Gastroesophageal sphincter (tissue), 4 donors: ENCODE measurements at regions not wholly inside any gene's neighbourhood (a gene's known extent, or its start where the extent isn't known, plus 50 kb on each side); places are given as distances from the start of the nearest gene placed in this dataset.

Source experiments
- ATAC-seq: fragments of 150-250 bp; one replicate; pipeline ENCODE4 v1.9.1; 2016; ENCODE audit warnings: mild to moderate bottlenecking, moderate library complexity
- H3K27ac ChIP-seq, 4 donors: fragments of 200-600 bp; sonication (generic) in 3 of 4; 1 replicate in 3 of 4; 2 replicates in 1 of 4; pipeline ENCODE4 v1.5.1; 2016 to 2019
- H3K27me3 ChIP-seq: fragments of 200-600 bp; sonication (generic); one replicate; pipeline ENCODE4 v1.5.1; 2019
- H3K36me3 ChIP-seq, 2 donors: fragments of 200-600 bp; sonication (generic); one replicate each; pipeline ENCODE4 v1.5.1; 2019; ENCODE audit warnings: control low read depth in 1 of 2
- H3K4me1 ChIP-seq, 3 donors: fragments of 200-600 bp; sonication (generic); 1 replicate in 2 of 3; 2 replicates in 1 of 3; pipeline ENCODE4 v1.5.1; 2016 to 2019; ENCODE audit warnings: control low read depth in 2 of 3
- H3K4me3 ChIP-seq, 2 donors: fragments of 200-600 bp; sonication (generic); one replicate each; pipeline ENCODE4 v1.5.1; 2019; ENCODE audit warnings: mild to moderate bottlenecking in 1 of 2, moderate library complexity in 1 of 2
- H3K9me3 ChIP-seq, 3 donors: fragments of 200-600 bp; sonication (generic); one replicate each; pipeline ENCODE4 v1.5.1; 2017 to 2019; ENCODE audit warnings: control low read depth in 2 of 3
- EP300 ChIP-seq: sonication (generic); formaldehyde crosslinking; IDR thresholded peaks from one replicate; pipeline ENCODE4 v1.6.1; 2017; ENCODE audit warnings: antibody characterized with exemption, mild to moderate bottlenecking
- POLR2A ChIP-seq, 2 donors: fragments of 450-650 bp; IDR thresholded peaks; one replicate each; pipeline ENCODE4 v1.6.1; 2017; ENCODE audit warnings: antibody characterized with exemption in 2 of 2, mild to moderate bottlenecking in 2 of 2, moderate library complexity in 1 of 2
- POLR2AphosphoS5 ChIP-seq: sonication (generic); formaldehyde crosslinking; IDR thresholded peaks from one replicate; pipeline ENCODE4 v1.6.1; 2017; ENCODE audit warnings: antibody characterized with exemption
- WGBS, 2 donors: methylation state at CpG; one replicate each; pipeline ENCODE4 v1.1.5; 2018; ENCODE audit warnings: low coverage in 1 of 2; 5-methylcytosine and 5-hydroxymethylcytosine counted together
- TF ChIP-seq, protein P1 (sequence below), 4 experiments: fragments of 200-600 bp in 2 of 4; fragments of 450-650 bp in 2 of 4; sonication (generic) in 1 of 4; IDR thresholded peaks; one replicate each; pipeline ENCODE4 v1.5.1; 2017 to 2019; ENCODE audit warnings: antibody characterized with exemption in 4 of 4, mild to moderate bottlenecking in 2 of 4, moderate library complexity in 2 of 4

DNA sequence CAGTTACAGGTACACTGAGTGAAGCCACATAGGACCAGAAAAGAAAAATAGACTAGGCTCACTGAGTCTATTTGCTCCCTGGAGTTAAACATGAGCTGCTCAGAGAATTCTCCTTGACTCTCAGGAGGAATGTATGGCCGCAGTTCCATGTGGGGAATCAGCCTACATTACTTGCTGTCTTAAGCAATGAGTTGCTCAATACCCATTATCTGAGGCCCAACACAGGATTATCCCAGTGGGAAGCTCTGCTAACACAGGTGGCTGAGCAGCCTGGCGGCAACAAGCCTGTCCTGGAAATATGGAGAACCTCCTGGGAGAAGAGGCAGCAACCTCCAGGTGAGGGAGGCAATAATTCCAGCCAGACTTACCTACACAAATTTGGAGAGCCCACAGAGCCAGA lies 177.5 kb upstream of the NREP start:
- Histone ChIP-seq H3K36me3 (no peaks in the 10 kb centered on the region), H3K4me3 (no peak overlapping the region), H3K27ac (no peak overlapping the region), H3K27me3 (no peaks in the 10 kb centered on the region), H3K9me3 (no peaks in the 10 kb centered on the region), H3K4me1 (peaks cover 0 to 8% (median 3%) of the 10 kb centered on the region in 3 donors)
- ATAC-seq = no peak
- TF ChIP-seq, protein P1, sequence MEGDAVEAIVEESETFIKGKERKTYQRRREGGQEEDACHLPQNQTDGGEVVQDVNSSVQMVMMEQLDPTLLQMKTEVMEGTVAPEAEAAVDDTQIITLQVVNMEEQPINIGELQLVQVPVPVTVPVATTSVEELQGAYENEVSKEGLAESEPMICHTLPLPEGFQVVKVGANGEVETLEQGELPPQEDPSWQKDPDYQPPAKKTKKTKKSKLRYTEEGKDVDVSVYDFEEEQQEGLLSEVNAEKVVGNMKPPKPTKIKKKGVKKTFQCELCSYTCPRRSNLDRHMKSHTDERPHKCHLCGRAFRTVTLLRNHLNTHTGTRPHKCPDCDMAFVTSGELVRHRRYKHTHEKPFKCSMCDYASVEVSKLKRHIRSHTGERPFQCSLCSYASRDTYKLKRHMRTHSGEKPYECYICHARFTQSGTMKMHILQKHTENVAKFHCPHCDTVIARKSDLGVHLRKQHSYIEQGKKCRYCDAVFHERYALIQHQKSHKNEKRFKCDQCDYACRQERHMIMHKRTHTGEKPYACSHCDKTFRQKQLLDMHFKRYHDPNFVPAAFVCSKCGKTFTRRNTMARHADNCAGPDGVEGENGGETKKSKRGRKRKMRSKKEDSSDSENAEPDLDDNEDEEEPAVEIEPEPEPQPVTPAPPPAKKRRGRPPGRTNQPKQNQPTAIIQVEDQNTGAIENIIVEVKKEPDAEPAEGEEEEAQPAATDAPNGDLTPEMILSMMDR (IDR thresholded peaks at IDR 0.05) = no peak
- TF ChIP-seq POLR2A (IDR thresholded peaks at IDR 0.05) (no peak), EP300 (no peak), POLR2AphosphoS5 (no peak)
- WGBS, 2 donors = 100% methylated on average over 1 of the region's 2 CpGs; no CpG with 5 or more reads in 1 of the 2 donors

DNA sequence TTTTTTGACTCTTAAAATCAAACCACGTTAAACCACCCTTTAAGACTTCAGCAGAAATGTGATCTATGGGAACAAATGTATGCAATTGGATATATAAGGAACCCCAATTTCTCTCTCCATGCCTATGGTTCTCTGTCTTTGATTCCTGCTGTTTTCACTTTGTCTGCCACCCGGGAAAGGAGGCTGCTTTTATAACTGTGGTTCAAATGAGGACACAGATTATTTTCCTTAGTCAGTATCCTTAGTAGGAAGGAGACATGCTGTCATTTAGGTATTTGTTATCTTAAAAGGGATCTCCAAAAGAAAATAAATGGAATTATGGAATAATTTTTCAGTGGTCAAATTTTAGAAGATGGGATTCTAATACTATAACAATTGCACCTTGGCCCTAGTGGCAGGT lies 176.1 kb upstream of the NREP start:
- H3K4me1 ChIP-seq = peaks cover 0 to 8% (median 3%) of the 10 kb centered on the region in 3 donors
- H3K9me3 ChIP-seq = no peaks in the 10 kb centered on the region
- 17 to 33% methylated on average over 2 of the region's 2 CpGs for WGBS, 2 donors
- H3K4me3 ChIP-seq = no peak overlapping the region
- no peaks in the 10 kb centered on the region for H3K27me3 ChIP-seq
- no peak overlapping the region for H3K27ac ChIP-seq
- ATAC-seq = no peak
- TF ChIP-seq, protein P1 (IDR thresholded peaks at IDR 0.05) = no peak
- TF ChIP-seq POLR2A (IDR thresholded peaks at IDR 0.05) = no peak
- no peak for TF ChIP-seq EP300
- no peak for TF ChIP-seq POLR2AphosphoS5
- no peaks in the 10 kb centered on the region for H3K36me3 ChIP-seq

DNA sequence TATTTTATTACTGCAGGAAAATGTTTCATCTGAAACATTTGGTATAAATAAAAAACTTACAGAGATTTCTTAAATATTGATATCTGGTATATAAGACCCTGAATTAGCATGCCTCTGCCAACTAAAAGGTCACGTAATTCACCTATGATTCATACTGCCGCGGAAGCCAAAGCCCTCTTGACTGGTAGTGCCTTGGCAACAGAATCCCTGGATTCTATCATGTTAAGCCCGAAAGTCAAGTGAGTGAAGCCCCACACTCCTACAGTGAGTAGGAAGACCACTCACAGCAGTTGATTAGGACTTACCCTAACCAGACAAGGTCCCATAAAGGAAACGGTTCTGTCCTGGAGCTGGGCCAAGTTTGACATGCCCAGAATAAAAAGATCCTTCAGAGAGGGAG lies 175.6 kb upstream of the NREP start:
- peaks cover 0 to 8% (median 3%) of the 10 kb centered on the region in 3 donors for H3K4me1 ChIP-seq
- TF ChIP-seq EP300 (no peak), POLR2A (IDR thresholded peaks at IDR 0.05) (no peak), POLR2AphosphoS5 (peak; percentile 49)
- TF ChIP-seq, protein P1 (IDR thresholded peaks at IDR 0.05) = no peak
- H3K36me3 ChIP-seq = no peaks in the 10 kb centered on the region
- no peak for ATAC-seq
- WGBS, 2 donors = 13 to 47% methylated on average over 3 to 5 of the region's 5 CpGs
- H3K27me3 ChIP-seq = no peaks in the 10 kb centered on the region
- H3K4me3 ChIP-seq = no peak overlapping the region
- H3K9me3 ChIP-seq = no peaks in the 10 kb centered on the region
- no peak overlapping the region for H3K27ac ChIP-seq

DNA sequence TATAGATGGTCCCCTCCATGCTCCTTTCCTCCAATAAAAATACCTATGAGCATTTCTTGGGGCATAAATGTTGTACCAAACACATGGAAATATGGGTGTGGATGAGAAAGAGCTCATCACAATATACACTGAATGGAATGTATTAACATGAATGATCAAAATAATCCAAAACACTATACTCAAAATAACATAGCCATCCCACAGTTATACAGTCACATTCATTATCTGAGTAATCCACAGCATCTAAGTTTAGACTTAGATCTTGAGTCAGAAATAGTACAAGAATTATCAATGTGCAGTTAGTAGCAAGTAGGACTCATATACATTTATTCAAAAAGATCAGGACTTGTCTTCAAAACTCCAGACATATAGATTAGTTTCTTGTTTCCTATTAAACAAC lies 175.2 kb upstream of the NREP start:
- H3K9me3 ChIP-seq = no peaks in the 10 kb centered on the region
- H3K4me3 ChIP-seq = no peak overlapping the region
- TF ChIP-seq, protein P1 (IDR thresholded peaks at IDR 0.05) = no peak
- TF ChIP-seq EP300 (no peak), POLR2A (IDR thresholded peaks at IDR 0.05) (no peak)
- no peaks in the 10 kb centered on the region for H3K36me3 ChIP-seq
- H3K27ac ChIP-seq = no peak overlapping the region
- no peaks in the 10 kb centered on the region for H3K27me3 ChIP-seq
- peaks cover 0 to 8% (median 3%) of the 10 kb centered on the region in 3 donors for H3K4me1 ChIP-seq
- ATAC-seq = no peak

DNA sequence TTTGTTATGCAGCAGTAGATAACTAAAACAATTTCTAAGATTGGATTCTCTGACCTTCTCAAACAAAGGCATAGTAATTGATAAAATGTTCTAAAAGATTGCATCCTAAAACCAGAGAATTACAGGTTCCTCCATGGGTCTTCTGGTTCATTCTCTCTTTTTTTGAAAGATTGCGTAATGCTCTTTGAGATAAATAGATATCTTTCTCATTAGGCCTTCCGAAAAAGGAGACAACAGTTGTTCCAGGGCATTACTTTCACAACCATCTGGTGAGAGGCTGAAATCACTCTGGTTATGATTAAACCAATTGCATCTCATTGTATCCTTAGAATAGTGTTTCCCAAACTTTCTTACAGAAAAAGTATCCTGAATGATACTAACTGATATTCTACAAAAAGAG lies 174.7 kb upstream of the NREP start:
- H3K4me3 ChIP-seq = no peak overlapping the region
- no peak for ATAC-seq
- no peak overlapping the region for H3K27ac ChIP-seq
- peaks cover 0 to 8% (median 3%) of the 10 kb centered on the region in 3 donors for H3K4me1 ChIP-seq
- no peaks in the 10 kb centered on the region for H3K27me3 ChIP-seq
- 90 to 100% methylated on average over 1 to 2 of the region's 2 CpGs for WGBS, 2 donors
- no peaks in the 10 kb centered on the region for H3K36me3 ChIP-seq
- no peak for TF ChIP-seq POLR2A (IDR thresholded peaks at IDR 0.05)
- TF ChIP-seq, protein P1 (IDR thresholded peaks at IDR 0.05) = no peak
- TF ChIP-seq EP300 = no peak
- TF ChIP-seq POLR2AphosphoS5 = no peak
- no peaks in the 10 kb centered on the region for H3K9me3 ChIP-seq
